ENCODE measurements at regions not wholly inside any gene's neighbourhood (a gene's known extent, or its start where the extent isn't known, plus 50 kb on each side); places are given as distances from the start of the nearest gene placed in this dataset.

GRCh38 chr12:124398578-124399227 is 103.8 kb downstream of the RFLNA start:
- no peak for DNase-seq (ENCODE audit: extremely low spot score)
- TF ChIP-seq TARDBP (IDR thresholded peaks at IDR 0.05) (no peak), ARNT (IDR thresholded peaks at IDR 0.05) (no peak), ELF4 (IDR thresholded peaks at IDR 0.05) (no peak), L3MBTL2 (conservative IDR thresholded peaks at IDR 0.05) (no peak)
- POLR2A ChIA-PET = no interaction called here
- CTCF ChIA-PET = interaction anchor here (0.9 to 1.4 kb wide), 2 partner anchors 9 to 21 kb away, joined by 3 to 9 read pairs; no protein-coding TSS in a partner anchor

DNA sequence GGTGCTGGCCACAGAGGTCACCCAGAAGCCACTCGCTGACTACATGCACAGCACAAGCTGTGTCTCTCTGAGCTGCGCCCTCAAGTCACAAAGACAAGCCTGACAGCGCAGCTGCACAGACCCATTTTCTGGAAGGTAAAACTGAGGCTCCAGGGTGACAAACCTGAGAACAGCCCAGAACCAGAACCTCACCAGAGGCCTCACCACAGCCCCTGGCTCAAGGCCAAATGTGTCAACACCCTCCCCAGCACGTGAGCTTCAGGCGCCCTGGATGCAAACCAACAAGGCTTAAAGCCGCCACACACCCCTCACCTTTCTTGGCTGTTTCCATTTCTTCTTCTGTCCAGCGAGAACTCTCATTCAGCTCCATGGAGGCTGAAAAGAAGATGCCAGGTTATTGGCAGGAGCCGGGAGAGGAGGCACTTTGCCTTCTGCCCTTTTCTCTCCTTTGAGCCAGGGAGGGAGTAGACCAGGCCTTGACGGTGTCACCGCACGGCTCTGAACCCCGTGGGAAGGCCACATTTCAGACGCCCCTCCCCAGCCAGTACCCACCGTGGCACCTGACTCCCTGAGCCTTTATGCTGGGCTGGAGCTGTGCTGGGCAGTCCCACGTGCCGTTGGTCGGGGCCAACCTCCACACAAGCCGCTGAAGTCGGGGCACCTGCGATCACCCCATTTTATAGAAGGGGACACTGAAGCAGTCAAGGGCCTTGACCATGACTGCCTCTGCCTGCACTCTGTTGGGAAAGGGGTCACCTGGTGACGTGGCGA is 103.1 kb downstream of the RFLNA start:
- no peak for DNase-seq (ENCODE audit: extremely low spot score)
- ChIA-PET POLR2A (no interaction called here), CTCF (no interaction called here)
- TF ChIP-seq FOXK2 (IDR thresholded peaks at IDR 0.05) (no peak), ARNT (IDR thresholded peaks at IDR 0.05) (no peak), CTBP1 (IDR thresholded peaks at IDR 0.05; ENCODE audit: borderline replicate concordance) (no peak), ZNF384 (IDR thresholded peaks at IDR 0.05) (no peak), FOXM1 (IDR thresholded peaks at IDR 0.05; ENCODE audit: borderline replicate concordance) (no peak), LEF1 (IDR thresholded peaks at IDR 0.05; ENCODE audit: borderline replicate concordance) (no peak), BHLHE40 (IDR thresholded peaks at IDR 0.05; ENCODE audit: borderline replicate concordance) (no peak), SP1 (IDR thresholded peaks at IDR 0.05) (no peak), PKNOX1 (IDR thresholded peaks at IDR 0.05) (no peak), ELF4 (IDR thresholded peaks at IDR 0.05) (no peak)

DNA sequence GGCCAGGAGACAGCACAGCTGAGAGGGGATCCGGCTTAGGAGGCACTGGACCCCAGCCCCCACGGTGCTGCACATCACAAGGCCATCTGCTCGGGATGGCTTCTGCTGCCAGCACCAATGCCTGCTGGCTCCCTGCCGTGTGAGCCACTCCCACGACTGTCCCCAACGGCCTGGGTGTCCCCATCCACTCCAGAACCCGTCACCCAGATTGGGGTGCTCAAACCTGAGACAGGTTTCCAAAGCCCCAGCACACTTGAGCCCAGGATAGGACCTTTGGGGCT is 102.4 kb downstream of the RFLNA start:
- ChIA-PET CTCF (no interaction called here), POLR2A (no interaction called here)
- no peak for TF ChIP-seq ZNF384 (IDR thresholded peaks at IDR 0.05)
- TF ChIP-seq ARNT (IDR thresholded peaks at IDR 0.05) = no peak
- no peak for TF ChIP-seq FOXK2 (IDR thresholded peaks at IDR 0.05)
- TF ChIP-seq ELF4 (IDR thresholded peaks at IDR 0.05) = no peak
- TF ChIP-seq LEF1 (IDR thresholded peaks at IDR 0.05; ENCODE audit: borderline replicate concordance) = no peak
- no peak for TF ChIP-seq FOXA1 (IDR thresholded peaks at IDR 0.05)
- no peak for TF ChIP-seq BHLHE40 (IDR thresholded peaks at IDR 0.05; ENCODE audit: borderline replicate concordance)
- TF ChIP-seq HDGF (IDR thresholded peaks at IDR 0.05; ENCODE audit: borderline replicate concordance) = no peak

DNA sequence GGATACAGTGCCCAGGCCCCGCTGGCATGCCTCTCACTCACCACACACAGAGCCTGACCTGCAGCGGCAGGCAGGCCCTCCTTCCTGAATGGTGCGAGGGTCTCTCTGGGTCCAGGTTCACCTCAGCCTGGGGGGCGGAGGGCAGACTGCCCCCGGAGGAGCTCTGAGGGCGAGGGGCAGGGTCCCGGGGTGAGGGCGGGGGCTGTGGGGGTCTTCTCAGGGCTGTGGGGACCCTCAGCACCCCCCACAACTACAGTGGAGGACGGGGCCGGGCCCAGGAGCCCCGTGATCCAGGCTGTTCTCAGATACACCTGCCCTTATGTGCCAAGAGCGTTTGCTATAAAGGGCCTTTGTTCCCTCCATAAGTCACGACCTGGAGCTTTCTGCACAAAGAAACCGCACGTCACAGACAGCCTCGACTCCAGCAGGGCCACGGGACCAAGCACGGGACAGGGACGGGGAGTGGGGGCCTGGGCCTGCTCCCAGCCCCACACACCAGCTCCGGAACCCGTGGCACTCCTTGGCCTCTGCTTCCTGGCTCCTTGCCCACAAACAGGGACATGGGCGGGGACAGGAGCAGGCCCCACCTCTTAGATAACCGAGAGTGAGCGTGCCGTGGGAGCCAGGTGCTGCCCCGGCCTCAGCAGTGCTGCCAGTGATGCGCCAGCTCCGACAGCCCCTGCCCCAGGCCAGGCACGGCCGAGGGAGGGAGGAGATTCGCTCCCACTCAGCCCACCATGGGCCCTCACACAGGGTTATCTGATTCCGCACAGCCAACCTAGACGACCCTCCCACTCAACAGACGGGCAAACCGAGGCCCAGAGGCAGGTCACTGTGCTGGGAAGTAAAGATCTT is 101.9 kb downstream of the RFLNA start:
- no peak for DNase-seq (ENCODE audit: extremely low spot score)
- ChIA-PET POLR2A (no interaction called here), CTCF (no interaction called here)
- no peak for TF ChIP-seq L3MBTL2 (conservative IDR thresholded peaks at IDR 0.05)
- TF ChIP-seq TARDBP (IDR thresholded peaks at IDR 0.05) = no peak
- TF ChIP-seq ARNT (IDR thresholded peaks at IDR 0.05) = no peak

More for the DNA sequence above, 102.4 kb downstream of the RFLNA start:
- no peak for DNase-seq (ENCODE audit: extremely low spot score)

DNA sequence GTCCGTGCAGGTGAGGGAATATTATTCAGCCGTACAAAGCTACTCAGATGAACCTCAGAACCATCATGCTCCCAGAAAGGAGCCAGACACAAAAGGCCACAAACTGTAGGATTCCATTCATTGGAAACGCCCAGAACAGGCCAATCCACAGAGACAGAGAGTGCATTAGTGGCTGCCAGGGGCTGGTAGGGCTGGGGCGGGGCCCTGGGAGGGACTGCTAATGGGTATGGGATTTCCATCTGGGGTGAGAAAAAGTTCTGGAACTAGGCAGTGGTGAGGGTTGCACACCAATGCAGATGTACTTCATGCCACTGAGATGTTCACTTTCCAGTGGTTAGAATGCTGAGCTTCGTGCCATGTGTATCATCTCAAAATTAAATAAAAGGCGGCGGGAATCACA is 101.1 kb downstream of the RFLNA start:
- POLR2A ChIA-PET = no interaction called here
- DNase-seq (ENCODE audit: extremely low spot score) = no peak

DNA sequence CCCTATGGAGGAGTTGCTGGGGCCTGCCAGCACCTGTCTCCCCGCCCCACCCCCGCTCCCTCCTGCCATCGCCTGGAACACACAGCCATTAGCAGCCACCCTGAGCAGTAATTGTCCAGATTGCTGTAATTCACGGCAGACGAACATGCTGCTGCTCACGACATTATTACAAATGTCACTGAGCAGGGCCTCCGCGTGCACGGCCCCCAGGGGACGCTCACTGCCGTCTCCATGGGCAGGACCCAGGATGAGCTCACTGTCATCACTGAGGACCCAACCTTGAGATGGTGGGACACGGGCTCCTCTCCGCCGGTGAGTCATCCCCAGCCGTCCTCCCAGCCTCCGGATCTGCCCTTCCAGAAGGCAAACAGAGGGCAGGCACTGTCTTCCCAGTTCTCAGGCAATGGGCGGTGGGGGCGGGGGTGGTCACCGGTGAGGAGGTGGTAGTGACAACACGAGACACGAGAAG is 100.4 kb downstream of the RFLNA start:
- no peak for TF ChIP-seq SUZ12 (IDR thresholded peaks at IDR 0.05)
- no peak for TF ChIP-seq HDGF (IDR thresholded peaks at IDR 0.05; ENCODE audit: borderline replicate concordance)
- no peak for TF ChIP-seq TARDBP (IDR thresholded peaks at IDR 0.05)
- TF ChIP-seq NFRKB (IDR thresholded peaks at IDR 0.05) = no peak
- no peak for TF ChIP-seq LEF1 (IDR thresholded peaks at IDR 0.05; ENCODE audit: borderline replicate concordance)
- no peak for TF ChIP-seq CTBP1 (IDR thresholded peaks at IDR 0.05; ENCODE audit: borderline replicate concordance)
- TF ChIP-seq BHLHE40 (IDR thresholded peaks at IDR 0.05; ENCODE audit: borderline replicate concordance) = no peak
- TF ChIP-seq PKNOX1 (IDR thresholded peaks at IDR 0.05) = no peak
- no peak for TF ChIP-seq SP1 (IDR thresholded peaks at IDR 0.05)
- TF ChIP-seq ZNF384 (IDR thresholded peaks at IDR 0.05) = no peak
- TF ChIP-seq ARNT (IDR thresholded peaks at IDR 0.05) = no peak
- TF ChIP-seq ELF4 (IDR thresholded peaks at IDR 0.05) = no peak
- no peak for TF ChIP-seq FOXA1 (IDR thresholded peaks at IDR 0.05)
- TF ChIP-seq L3MBTL2 (conservative IDR thresholded peaks at IDR 0.05) = no peak
- no peak for TF ChIP-seq FOXM1 (IDR thresholded peaks at IDR 0.05; ENCODE audit: borderline replicate concordance)
- ChIA-PET CTCF (interaction anchor here (0.6 kb wide), 1 partner anchor 304 kb away, joined by 5 read pairs; no protein-coding TSS in a partner anchor), POLR2A (no interaction called here)
- no peak for DNase-seq (ENCODE audit: extremely low spot score)

More for the DNA sequence above, 101.1 kb downstream of the RFLNA start:
- CTCF ChIA-PET = interaction anchor here (0.6 kb wide), 1 partner anchor 304 kb away, joined by 5 read pairs; no protein-coding TSS in a partner anchor
- no peak for TF ChIP-seq SP1 (IDR thresholded peaks at IDR 0.05)
- no peak for TF ChIP-seq LEF1 (IDR thresholded peaks at IDR 0.05; ENCODE audit: borderline replicate concordance)
- TF ChIP-seq ELF4 (IDR thresholded peaks at IDR 0.05) = no peak
- no peak for TF ChIP-seq FOXM1 (IDR thresholded peaks at IDR 0.05; ENCODE audit: borderline replicate concordance)
